HG02943 (cell line): ENCODE measurements at regions not wholly inside any gene's neighbourhood (a gene's known extent, or its start where the extent isn't known, plus 50 kb on each side); places are given as distances from the start of the nearest gene placed in this dataset.
"Not testable (repeated sequence)": the region's sequence is repeated elsewhere in the genome, so short reads cannot be mapped to it uniquely, and the experiment has no call there.

Experiments
- ATAC-seq: cut with Tn5 transposase; IDR thresholded peaks from one replicate; pipeline ENCODE4 v1.9.1; 2021; ENCODE audit warnings: mild to moderate bottlenecking, low read depth, moderate library complexity; ENCODE audit not compliant: unreplicated experiment

DNA sequence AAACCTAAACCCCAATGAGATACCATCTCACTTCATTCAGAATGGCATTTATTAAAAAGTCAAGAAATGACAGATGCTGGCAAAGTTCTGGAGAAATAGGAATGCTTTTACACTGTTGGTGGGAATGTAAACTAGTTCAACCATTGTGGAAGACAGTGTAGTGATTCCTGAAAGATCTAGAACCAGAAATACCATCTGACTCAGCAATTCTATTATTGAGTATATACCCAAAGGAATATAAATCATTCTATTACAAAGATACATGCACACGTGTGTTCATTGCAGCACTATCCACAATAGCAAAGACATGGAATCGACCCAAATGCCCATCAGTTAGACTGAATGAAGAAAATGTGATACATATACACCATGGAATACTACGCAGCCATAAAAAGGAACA is 109.6 kb upstream of the PRKG2 start:
- not testable (repeated sequence) for ATAC-seq

DNA sequence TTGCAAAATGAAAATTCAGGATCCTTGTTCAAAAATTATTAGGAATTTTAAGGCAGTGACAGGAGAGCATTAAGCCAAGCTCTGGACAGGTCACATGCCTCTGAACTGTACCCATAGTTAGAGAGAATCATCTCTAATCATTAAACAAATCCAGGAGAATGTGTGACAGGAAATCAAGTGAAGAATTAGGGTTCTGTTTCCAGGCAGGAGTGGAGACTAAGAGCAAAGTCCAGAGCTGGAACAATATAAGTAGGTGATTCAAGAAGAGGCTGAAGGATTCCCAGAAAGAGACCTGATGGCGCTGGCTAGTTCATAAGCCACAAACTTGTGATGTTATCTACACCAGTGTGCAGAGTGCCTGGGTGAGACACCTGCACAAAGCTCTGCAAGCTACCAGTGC is 104.6 kb upstream of the PRKG2 start:
- ATAC-seq = no peak

DNA sequence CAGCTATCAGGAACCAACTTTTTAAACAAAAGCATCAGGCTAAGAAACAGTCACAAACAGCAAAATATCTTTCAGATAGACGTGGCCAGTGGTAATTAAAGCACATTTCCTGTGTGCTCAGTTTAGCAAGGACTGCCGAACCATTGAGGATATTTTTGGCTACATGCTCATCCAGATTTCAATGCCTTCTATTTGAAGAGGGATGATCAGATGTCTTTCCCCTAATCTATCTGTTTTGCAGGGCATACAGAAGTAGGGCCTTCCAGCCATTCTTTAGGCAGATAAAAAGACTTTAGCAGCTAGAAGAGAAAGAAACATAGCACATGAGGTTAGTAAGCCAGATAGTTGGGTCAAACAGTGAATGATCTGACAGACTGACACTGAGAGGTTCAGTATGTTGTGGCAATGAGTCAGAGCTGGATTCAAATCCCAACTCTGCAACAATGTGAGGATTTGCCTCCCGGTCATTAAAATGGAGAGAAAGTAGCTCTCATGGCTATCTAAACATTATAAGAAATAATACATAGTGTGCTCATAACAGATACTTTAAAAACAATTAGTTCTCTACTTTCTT is 100.0 kb upstream of the PRKG2 start:
- ATAC-seq = no peak

DNA sequence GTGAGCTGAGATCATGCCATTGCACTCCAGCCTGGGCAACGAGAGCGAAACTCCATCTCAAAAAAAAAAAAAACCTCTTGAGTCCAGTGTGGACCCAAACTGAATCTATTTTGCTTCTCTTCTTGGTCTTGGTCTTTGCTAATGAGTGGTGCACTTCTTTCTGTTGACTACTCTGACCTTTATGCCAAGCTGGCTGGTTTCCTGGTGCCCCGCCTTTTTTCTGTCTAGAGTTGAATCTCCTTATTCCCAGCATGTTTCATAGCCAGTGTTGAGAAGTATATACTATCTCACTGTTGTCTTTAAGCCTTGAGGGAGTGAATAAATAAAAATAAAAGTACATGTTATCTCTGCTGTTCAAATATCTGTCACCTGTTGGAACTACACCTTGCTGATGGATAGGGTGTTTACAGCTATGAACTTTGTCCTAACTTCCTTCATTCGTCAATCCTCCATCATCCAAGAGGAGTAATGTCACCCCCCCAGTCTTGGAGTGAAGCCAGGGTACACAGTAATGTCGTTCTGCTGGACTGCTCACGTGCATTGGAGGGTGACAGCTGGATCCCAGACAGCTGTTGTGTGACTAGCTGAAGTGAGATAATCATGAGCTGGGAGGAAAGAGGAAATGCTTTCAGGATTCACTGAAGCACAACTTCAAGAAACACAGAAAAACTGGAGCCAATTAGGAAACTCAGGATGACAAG is 99.3 kb upstream of the PRKG2 start:
- ATAC-seq = no peak

DNA sequence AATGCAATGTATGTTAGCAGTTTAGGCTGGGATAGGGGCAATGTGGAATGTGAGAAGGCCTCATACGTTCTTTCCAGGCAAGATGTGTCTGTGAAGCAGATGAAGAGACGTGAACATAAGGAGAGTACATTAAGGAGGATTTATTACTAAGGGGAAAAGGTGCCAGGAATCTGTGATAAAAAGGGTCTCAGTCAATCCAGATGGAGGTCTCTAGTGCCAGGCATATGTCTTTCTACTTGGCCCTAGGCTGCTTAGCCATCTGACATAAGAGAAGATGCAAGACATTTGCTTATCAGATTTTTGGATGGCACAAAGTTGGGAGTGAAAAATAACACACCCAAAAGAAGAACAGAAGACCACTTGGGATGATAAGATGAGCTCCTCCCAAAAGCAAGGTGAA is 93.0 kb upstream of the PRKG2 start:
- no peak for ATAC-seq

DNA sequence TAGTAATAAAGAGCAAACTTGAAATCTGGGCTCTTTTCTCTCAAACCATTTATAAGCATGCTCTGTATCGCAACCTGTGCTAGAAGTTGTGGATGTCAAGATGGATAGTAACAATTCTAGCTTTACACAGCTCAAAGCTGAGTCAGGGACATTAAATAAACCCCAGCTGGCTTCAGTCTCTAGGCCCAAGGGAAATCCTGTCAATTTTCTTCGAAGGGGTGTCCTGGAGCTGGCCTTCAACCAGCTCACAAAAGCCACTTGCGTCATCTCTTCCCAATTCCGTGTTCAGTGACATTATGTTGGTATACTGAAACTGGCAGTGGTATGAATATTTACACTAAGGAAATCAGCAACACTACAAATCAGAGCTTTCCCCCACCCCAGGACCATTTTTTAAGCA is 89.8 kb upstream of the PRKG2 start:
- ATAC-seq = no peak

DNA sequence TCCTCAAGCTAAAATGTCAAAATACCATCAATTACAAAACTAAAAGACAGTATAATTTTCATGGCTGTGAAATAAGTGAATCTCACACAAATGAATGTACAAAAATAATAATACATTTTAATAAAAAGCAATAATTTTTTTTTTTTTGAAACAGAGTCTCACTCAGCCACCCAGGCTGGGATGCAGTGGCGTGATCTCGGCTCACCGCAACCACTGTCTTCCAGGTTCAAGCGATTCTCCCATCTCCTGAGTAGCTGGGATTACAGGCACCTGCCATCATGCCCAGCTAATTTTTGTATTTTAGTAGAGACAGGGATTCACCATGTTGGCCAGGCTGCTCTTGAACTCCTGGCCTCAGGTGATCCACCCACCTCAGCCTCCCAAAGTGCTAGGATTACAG is 85.3 kb upstream of the PRKG2 start:
- ATAC-seq = not testable (repeated sequence)

DNA sequence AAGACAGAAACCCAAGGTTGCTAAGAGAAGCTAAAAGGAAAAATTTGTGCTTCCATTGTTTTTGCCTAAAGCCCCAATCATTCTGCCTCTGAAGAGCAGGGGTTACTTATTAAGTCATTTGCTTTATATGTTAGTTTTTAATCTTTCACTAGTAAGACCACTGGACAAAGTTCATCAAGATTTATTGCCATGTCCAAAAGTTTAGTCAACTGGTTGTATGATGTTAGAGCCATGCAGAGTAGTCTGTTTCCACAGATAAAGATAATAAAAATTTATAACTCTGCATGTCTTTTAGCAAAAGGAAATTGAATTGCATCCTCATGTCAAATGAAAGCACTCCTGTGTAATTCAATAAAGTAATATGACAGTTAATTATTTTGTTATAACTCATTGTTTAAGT is 75.8 kb upstream of the PRKG2 start:
- no peak for ATAC-seq

DNA sequence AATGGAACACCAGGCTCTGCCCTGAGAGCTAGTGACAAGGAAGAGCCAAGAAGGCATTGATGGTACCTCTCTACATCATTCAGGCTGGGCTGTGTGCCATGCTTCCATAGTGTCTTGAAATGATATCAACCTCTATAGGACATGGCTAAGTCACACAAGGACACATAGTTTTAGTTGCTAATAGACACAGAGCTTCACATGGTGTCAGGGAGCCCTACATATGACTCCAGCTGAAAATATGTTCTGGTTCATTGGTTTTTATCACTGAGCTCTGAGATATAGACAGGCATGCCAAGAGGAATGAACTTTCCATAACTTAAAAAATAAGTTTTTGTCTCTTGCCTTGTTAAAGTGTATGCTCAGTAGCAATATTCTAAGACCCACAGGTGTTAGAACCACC is 72.1 kb upstream of the PRKG2 start:
- no peak for ATAC-seq

DNA sequence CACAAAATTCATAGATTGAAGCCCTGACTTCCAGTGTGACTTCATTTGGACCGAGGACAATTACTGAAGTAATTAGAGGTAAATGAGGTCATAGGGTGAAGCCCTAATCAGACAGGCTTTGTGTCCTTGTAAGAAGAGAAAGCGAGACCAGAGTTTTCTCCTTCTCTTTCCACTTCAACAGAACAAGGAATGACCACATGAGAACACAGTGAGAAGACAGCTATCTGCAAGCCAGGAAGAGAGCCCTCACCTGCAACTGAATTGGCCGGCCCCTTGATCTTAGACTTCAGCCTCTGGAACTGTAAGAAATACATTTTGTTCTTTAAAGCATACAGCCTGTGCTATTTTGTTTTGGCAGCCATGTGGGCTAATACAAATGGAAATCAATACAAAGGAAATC is 67.1 kb upstream of the PRKG2 start:
- no peak for ATAC-seq

DNA sequence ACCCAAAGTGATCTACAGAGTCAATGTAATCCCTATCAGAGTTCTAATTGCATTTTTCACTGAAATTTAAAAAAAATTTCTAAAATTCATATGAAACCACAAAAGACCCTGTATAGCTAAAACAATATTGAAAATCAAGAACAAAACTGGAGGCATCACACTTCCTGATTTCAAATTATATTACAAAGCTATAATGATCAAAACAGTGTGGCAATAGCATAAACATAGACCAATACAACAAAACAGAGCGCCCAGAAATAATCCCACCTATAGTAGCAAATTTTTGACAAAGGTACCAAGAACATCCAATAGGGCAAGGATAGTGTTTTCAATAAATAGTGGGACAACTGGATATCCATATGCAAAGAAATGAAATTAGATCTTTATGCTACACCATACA is 59.4 kb upstream of the PRKG2 start:
- ATAC-seq = no peak

DNA sequence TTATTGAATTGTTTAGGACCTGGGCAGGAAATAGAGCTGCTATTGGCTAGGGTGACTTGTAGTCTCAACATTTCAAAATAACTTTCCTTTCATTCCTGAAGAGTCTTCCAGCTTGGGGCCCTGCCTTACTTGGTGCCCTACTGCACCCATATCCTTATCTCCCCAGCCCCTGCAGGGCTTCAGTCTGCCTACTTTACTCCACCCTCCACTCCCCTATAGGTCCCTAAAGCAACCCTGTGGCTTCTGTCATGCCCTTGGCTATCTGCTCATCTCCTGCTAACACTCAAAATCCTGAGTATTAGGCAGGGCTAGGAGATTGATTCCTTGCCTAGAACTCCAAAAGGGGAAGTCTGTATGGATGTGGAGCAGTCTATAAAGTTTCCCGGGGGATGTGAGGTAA is 57.6 kb upstream of the PRKG2 start:
- no peak for ATAC-seq
